Effector CD4-positive, alpha-beta T cell (primary cell): ENCODE measurements at regions not wholly inside any gene's neighbourhood (a gene's known extent, or its start where the extent isn't known, plus 50 kb on each side); places are given as distances from the start of the nearest gene placed in this dataset.
"Not testable (repeated sequence)": the region's sequence is repeated elsewhere in the genome, so short reads cannot be mapped to it uniquely, and the experiment has no call there.

Source experiments
- DNase-seq: peaks from one replicate; pipeline ENCODE4 v3.0.0-alpha.2; 2020

- DNase-seq = no peak
Observed at GRCh38 chr6:11403035-11403601, 134.4 kb upstream of the TMEM170B start.

- not testable (repeated sequence) for DNase-seq
Observed at GRCh38 chr6:11402581-11402980, 135.0 kb upstream of the TMEM170B start.

DNA sequence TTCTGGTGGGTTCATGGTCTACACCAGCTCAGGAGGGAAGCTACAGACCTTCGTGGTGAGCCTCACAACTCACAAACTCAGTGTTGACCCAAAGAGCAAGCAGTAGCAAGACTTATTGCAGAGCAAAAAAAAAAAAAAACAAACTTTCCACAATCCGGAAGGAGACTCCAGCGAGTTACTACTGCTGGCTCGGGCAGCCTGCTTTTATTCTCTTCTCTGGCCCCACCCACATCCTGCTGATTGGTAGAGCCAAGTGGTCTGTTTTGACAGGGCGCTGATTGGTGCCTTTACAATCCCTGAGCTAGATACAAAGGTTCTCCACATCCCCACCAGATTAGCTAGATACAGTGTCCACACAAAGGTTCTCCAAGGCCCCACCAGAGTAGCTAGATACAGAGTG is 135.6 kb upstream of the TMEM170B start:
- not testable (repeated sequence) for DNase-seq

DNA sequence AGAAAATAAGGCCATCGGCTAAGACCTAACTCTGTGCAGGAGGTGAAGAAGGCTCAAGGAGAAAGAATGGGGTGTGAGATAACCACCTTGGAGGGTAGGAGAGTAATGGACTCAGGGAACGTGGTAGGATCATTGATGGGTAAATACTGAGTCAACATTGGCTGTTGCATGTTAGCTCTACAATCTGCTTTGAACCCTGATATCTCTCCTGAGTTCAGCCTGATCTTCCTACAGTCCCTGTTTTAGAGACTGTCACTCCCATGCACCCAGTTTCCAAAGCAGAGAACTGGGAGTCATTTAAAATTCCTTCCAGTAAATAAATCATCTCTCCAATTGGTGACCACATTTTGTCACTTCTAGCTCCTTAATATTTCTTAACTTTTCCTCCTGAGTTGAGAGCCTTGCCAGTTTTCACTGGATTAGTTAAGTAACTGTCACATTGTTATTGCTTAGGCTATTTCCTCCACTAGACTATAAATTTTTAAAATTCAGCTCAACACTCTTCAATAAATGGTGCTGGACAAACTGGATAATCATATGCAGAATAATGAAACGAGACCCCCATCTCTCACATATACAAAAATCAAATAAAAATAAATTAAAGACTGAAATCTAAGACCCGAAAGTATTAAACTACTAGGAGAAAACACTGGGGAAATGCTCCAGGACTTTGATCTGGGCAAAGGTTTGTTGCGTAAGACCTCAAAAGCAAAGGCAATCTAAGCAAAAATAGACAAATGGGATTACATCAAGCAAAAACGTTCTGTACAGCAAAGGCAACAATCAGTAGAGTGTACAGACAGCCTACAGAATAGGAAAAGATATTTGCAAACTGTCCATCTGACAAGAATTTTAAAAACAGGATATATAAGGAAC is 138.9 kb upstream of the TMEM170B start:
- DNase-seq = no peak

DNA sequence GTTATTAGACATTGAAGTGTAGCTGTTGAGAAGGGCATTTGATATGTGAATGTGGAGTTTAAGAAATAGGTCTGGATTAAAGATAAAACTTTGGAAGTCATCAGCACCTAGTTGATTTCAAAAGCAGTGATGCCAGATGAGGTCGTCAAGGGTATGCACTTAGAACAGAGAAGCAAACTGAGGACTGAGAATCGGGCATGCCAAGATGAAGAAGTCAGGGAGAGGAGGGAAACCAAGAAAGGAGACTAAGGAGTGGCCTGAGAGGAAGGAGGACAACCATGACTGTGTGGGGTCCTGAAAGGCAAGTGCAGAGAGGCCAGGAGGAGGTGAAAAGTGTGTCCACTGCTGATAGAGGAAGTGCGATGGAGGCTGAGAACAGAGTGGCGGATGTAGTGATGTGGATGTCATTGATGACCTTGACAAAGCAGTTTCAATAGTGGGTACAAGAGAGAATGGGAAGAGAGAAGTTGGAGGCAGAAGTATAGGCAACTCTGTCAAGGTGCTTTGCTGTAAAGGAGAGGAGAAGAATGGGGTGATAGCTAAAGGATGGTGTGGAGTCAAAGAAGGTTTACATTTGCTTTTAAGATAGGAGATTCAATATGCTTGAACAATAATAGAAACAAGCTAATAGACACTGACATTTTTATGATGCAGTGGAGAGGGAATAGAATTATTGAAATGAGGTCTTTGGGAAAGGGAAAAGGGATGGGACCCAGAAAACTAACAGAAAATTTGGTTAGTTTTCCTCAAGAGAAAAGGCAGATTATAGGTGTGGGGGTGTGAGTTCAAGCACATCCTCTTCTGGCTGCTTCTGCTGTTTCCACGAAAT is 139.7 kb upstream of the TMEM170B start:
- no peak for DNase-seq

DNA sequence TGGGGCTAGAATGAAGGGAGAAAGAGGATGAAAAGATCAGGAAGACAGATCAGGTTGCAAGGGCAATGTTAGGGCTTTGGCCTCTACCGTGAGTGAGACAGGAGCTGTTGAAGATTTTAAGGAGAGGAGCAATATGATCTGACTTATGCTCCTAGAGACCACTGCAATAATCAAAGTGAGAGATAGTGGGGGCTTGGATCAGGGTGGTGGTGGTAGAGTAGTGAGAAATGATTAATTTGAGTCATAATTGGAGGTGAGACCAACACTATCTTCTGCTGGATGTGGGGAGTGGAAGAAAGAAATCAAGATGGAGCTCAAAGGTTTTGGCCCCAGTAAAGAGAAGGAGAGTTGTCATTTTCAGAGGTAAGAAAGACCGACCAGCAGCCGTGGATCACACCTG is 140.7 kb upstream of the TMEM170B start:
- no peak for DNase-seq

DNA sequence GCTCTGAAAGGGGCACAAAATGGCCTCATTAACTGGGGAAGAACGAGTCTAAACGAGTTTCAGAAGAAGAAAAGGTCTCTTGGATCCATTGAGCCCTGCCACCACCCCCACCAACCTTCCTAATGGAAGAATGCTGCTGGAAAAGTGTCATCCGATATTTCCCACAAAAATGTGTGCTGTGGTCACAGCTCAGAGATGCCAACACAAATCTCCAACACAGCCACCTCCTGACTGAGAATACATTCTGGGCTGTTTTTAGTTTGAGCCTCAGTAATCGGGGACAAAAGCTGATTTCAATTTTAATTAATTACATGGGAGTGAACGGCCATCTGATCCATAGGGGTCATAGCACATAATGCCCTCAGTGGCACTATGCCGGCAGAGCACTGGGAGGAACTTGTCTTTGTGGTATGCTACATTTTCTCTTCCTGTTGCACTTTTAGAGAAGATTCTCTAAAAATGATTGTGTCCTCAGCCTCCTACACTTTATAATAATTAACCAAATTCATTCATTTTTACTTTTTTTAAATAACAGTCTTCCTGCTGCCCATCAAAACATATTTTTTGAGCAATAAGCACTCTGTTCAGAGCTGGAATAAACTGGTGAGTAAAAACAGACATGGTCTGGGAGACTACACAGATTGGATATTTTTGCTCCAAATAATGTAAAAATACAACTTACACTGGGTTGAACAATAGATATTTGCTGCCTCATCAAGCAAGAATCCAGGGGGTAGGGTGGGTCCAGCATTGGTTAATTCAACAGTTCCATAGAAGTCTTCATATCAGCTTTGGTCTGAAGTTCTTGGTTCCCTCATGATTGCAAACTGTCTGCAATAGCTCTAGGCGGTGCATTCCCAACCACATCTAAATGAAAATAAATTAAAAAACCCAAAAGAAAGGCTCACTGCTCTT is 143.6 kb upstream of the TMEM170B start:
- DNase-seq = no peak

GRCh38 chr6:11392778-11393507 is 144.6 kb upstream of the TMEM170B start:
- no peak for DNase-seq

- DNase-seq = no peak
Observed at GRCh38 chr6:11391934-11392777, 145.4 kb upstream of the TMEM170B start.

GRCh38 chr6:11389977-11390376 is 147.6 kb upstream of the TMEM170B start:
- no peak for DNase-seq

- no peak for DNase-seq
Observed at GRCh38 chr6:11388983-11389944, 148.3 kb upstream of the TMEM170B start.

DNA sequence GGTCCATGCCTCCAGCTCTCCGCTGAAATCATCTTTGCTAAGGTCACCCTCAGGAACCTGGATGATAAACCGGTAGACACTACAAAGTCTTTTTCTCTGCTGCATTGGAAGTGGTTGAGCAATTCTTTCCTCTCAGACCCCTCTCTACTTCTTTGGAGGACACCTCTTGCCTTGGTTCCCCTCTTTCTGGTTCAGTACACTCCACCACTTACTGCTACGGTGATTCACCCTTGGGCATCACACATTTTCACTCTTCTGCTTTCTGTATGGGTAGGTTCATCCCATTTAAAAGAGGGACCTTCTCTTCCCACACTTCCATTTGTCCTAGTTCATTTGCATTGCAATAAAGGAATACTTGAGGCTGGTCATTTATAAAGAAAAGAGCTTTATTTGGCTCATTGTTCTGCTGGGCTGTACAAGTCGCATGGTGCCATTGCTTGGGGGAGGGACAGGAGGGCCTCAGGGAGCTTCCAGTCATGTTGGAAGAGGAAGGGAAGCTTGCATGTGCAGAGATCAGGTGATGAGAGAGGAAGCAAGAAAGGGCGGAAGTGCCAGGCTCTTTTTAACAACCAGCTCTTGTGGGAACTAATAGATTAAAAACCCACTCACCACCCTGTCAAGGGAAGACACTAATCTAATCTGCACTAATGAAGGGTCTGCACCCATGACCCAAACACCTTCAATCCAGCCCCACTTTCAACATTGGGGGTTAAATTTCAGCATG is 149.7 kb upstream of the TMEM170B start:
- no peak for DNase-seq

DNA sequence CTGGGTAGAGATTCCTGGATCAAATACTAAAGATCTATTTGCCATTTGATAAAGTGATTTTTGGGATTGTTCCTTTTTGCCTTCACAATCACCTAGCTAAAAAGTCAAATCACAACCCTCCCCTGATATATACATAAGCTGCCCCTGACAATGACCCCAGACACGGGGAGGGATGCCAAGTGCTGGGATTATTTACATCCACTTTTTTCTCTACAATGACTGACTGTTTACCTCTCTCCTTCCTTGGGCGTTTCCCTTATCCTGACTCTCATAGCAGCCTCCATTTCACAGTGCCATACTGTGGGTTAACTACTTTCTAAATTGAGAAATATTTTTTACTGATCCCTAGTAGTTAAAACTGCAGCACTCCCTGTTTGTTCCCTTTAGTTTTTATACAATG is 150.8 kb upstream of the TMEM170B start:
- no peak for DNase-seq

DNA sequence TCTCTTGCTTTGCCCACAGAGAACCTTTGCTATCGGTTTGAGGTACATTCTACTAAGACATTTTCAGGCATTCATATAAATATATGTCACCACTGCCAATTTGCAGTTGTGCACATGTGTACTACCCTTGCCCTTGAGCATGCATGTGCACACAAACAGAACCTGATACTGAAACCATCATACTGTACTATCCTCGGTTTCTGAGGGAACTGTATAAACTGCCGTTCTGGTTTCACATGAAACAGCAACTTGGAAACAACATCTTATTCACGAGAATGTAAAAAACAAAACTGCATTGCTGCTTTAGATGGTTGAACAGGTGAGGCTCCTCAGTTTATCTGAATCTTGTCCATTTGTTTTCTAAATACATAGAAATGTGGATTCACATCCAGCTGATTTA is 151.2 kb upstream of the TMEM170B start:
- no peak for DNase-seq

DNA sequence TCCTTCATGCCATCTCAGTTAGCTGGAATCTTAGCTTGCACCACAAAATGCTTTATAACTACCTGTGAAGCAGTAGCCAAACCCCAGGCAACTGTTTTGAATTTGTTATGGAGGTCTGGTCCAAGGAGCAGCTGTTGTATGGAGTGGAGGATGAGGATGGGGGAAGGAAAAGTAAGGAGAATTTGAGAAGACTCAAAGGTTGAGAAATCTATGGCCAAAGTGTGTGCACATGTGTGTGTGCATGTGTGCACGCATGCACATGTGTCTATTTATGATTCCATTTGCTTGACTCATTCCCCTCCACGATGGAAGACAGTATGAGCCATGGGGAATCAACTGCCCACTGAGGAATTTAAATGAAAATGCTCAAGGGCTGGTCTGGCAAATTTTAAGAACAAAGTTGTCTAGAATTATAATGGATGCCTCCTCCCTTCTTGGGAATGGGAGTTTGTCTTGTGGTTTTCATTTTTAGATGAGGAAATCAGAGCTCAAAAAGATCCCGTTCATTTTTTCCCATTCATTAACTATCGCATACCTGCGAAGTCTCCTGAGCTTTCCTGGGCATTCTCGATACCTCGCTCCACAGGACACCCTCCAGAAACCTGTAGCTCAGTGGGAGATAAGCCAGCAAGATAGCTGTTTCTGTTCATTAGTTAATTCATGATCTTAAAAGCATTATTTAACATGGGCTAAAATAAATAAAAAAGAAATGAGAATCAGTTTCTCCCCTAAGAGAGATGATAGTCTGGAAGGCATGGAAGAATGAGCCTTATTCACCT is 152.3 kb upstream of the NEDD9 start:
- no peak for DNase-seq

DNA sequence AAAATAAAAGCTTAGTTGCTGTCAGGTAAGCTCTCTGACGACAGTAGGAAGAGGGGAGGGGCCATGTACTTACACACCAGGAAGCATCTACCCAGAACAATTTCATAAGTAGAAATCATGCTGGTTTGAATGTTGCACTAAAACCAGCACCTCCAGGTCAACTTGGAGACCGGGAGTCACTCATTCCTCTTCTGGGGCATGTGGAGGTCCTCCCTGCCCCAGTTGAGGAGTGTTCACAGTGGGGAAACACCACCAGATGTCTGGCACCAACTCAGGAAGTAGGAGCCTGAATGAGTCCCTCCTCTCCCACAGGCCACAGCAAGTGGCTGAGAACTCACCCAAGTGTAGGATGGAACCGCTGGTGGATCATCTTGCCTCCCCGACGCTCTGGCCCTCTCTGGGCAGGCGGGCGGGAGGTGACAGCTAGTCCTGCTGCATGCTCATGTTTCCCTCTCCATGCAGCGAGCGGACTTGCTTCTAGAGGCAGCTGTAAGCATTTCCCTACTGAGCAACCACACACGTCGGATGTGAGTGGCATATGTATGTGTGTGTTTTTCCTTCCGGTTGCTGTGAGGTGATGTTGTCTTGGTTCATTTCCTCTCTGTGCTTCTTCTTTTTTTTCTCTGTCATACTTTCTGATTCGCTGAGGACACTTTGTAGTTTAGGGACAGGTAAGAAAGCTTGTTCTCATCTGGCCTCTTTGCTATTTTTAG is 149.5 kb upstream of the NEDD9 start:
- peak; percentile 60 for DNase-seq
